Central memory CD8-positive, alpha-beta T cell (primary cell): ENCODE measurements at regions not wholly inside any gene's neighbourhood (a gene's known extent, or its start where the extent isn't known, plus 50 kb on each side); places are given as distances from the start of the nearest gene placed in this dataset.

Experiments used
- ATAC-seq: fragments of 150-1000 bp; cut with Tn5 transposase; replicated peaks from 2 replicates; pipeline ENCODE4 v1.10.0; 2022; ENCODE audit warnings: mild to moderate bottlenecking, moderate FRiP score, moderate number of reproducible peaks; ENCODE audit not compliant: poor library complexity, severe bottlenecking; ENCODE audit errors: extremely low read depth
- DNase-seq, 2 donors: peaks; one replicate each; pipeline ENCODE4 v3.0.0; 2021; ENCODE audit warnings: low spot score in 2 of 2
- H3K27ac Mint-ChIP-seq: one replicate; pipeline ENCODE4 v1.8.0; 2022; ENCODE audit warnings: low read depth, mild to moderate bottlenecking, moderate library complexity, mixed read lengths
- H3K27me3 Mint-ChIP-seq: one replicate; pipeline ENCODE4 v1.8.0; 2022; ENCODE audit warnings: mixed read lengths
- H3K36me3 Mint-ChIP-seq: one replicate; pipeline ENCODE4 v1.8.0; 2022; ENCODE audit warnings: mild to moderate bottlenecking, moderate library complexity, mixed read lengths; ENCODE audit not compliant: insufficient read depth
- H3K4me1 Mint-ChIP-seq: one replicate; pipeline ENCODE4 v1.8.0; 2022; ENCODE audit warnings: mixed read lengths
- H3K4me3 Mint-ChIP-seq: one replicate; pipeline ENCODE4 v1.8.0; 2022; ENCODE audit warnings: mild to moderate bottlenecking, moderate library complexity, mixed read lengths
- H3K9me3 Mint-ChIP-seq: one replicate; pipeline ENCODE4 v1.8.0; 2022; ENCODE audit warnings: mixed read lengths

DNA sequence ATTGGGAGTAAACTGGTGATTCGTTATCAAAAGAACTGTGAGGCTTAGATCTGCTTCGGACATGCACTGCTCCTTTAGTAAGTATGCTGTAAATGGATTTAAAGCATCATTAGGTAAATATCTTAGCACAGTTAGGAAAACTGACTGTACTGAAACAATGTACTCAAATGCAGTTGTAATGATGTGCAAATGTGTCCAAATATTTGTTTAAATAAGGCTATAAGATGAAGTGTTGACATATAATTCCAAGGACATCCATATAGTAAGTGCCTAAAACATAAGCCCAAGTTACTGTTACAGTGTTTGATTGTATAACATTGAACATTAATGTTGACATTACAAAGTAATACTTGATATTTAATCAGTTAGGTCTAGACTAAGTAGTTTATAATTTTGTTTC lies 512.5 kb upstream of the CDH18 start:
- no peaks in the 10 kb centered on the region for H3K27me3 Mint-ChIP-seq
- DNase-seq (no peak), ATAC-seq (no peak)
- H3K4me3 Mint-ChIP-seq = no peak overlapping the region
- H3K4me1 Mint-ChIP-seq = no peaks in the 10 kb centered on the region
- H3K36me3 Mint-ChIP-seq = peaks cover 1% of the 10 kb centered on the region
- H3K27ac Mint-ChIP-seq = no peak overlapping the region
- peaks cover 9% of the 10 kb centered on the region for H3K9me3 Mint-ChIP-seq

DNA sequence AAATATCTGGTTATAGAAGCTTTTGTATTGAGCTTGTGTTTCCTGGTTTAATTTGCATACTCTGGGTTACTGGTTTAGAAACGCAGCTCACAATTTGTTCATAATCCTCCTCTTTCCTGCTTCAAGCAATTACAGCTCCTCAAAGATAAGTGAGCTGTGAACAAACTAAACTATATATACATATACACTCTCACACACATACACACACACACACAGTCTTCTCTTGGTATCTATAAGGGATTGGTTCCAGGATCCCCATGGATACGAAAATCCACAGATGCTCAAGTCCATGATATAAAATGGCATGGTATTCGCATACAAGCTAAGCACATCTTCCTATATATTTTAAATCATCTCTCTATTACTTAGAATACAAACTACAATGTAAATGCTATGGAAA lies 510.9 kb upstream of the CDH18 start:
- H3K9me3 Mint-ChIP-seq = peaks cover 19% of the 10 kb centered on the region
- H3K36me3 Mint-ChIP-seq = peaks cover 4% of the 10 kb centered on the region
- H3K27me3 Mint-ChIP-seq = no peaks in the 10 kb centered on the region
- H3K4me1 Mint-ChIP-seq = no peaks in the 10 kb centered on the region
- H3K4me3 Mint-ChIP-seq = no peak overlapping the region
- no peak overlapping the region for H3K27ac Mint-ChIP-seq
- no peak for DNase-seq
- ATAC-seq = no peak

DNA sequence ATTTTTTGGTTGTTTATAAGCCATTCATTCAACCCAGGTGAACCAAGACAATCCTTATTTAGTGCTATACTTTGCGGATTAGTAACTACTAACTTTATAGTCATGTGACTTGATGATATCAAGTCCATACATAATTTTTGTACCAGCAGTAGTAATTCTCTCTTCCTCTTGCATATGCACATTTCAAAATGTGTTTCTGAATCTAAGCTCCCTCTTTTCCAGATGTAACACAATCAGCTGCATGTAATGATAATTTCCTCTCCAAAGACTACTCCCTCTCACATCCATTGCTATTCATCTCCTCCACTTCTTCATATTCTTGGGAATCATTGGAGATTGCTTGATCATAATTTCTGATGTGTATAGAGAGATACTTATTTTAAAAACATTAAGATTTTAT lies 510.1 kb upstream of the CDH18 start:
- Mint-ChIP-seq H3K36me3 (peaks cover 4% of the 10 kb centered on the region), H3K27ac (no peak overlapping the region)

DNA sequence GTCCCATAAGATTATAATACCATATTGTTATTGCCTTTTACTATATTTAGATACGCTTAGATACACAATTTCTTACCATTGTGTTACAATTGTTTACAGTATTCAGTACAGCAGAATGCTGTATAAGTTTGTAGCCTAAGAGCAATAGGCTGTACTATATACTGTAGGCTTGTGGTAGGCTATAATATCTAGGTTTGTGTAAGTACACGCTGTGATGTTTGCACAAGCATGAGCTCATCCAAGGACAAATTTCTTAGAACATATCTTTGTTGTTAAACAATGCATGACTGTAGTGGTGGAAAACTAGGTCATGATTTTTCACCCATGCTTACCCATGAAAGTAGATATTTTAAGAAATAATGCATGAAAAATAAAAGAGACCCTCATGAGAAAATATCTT lies 509.4 kb upstream of the CDH18 start:
- ATAC-seq (no peak), DNase-seq (no peak)
- Mint-ChIP-seq H3K36me3 (peaks cover 4% of the 10 kb centered on the region), H3K4me1 (no peaks in the 10 kb centered on the region), H3K9me3 (peaks cover 19% of the 10 kb centered on the region), H3K27me3 (no peaks in the 10 kb centered on the region), H3K27ac (no peak overlapping the region), H3K4me3 (no peak overlapping the region)

More for the DNA sequence above, 510.1 kb upstream of the CDH18 start:
- Mint-ChIP-seq H3K4me3 (no peak overlapping the region), H3K4me1 (no peaks in the 10 kb centered on the region), H3K27me3 (no peaks in the 10 kb centered on the region), H3K9me3 (peaks cover 19% of the 10 kb centered on the region)
- ATAC-seq = no peak
- no peak for DNase-seq

DNA sequence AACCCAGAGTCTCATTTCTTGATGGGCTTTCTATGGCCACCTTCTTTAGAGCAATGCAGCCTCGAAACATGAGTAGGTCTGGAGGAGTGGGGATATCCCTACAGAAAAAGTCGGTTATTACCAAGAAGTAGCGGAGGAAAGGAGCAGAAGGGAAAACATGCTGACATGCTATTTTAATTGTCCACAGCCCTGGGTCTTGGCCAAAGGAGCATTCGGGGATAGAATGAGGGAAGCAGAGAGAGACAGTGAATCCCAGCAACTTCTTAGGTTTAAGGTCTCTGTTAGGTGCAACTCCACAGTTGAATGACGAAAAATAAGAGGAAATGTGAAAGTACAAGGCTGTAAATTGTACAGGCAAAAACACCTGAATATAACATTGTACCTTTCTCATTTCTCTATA lies 506.7 kb upstream of the CDH18 start:
- Mint-ChIP-seq H3K4me3 (no peak overlapping the region), H3K27me3 (no peaks in the 10 kb centered on the region), H3K9me3 (peaks cover 19% of the 10 kb centered on the region), H3K27ac (no peak overlapping the region), H3K36me3 (peaks cover 4% of the 10 kb centered on the region), H3K4me1 (no peaks in the 10 kb centered on the region)
- DNase-seq (no peak), ATAC-seq (no peak)

DNA sequence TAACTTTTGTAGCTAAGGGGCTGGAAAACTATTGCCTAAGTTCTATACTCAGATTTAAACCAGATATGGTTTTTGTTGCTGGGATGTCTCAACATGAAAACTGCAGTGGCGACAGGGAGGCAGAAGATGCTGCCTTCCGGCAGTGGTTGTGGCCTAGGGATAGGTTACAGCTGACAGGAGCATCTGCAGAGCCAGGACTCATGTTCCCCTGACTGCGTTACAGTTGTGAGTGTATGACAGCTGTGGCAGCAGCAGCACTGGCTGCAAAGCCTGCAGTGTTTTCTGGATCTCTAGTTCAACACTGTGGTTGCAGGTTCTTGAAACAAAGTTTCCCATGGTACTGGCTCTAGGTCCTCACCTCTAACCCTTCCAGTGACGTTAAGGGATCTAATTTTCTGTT lies 498.8 kb upstream of the CDH18 start:
- DNase-seq (no peak), ATAC-seq (no peak)
- Mint-ChIP-seq H3K36me3 (no peaks in the 10 kb centered on the region), H3K27ac (no peak overlapping the region), H3K9me3 (peaks cover 11% of the 10 kb centered on the region), H3K4me1 (no peaks in the 10 kb centered on the region), H3K27me3 (no peaks in the 10 kb centered on the region), H3K4me3 (no peak overlapping the region)

DNA sequence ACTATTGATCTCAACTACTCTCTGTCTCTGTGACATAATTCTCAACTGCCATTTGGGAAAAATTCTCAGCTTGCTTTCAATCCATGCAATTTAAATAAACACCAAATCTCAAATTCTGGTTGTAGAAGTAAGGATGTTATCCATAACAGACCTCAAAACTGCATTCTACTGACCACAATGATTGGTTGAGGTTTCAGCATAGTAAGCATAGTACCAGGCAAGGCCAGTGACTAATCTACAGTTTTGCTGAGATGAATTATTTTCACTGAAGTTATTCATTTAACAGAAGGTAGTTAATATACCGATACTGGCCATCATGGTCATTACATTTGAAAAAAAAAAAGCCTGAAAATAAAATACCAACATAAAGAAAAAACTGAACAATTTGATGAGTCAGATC lies 488.0 kb upstream of the CDH18 start:
- H3K4me1 Mint-ChIP-seq = no peaks in the 10 kb centered on the region
- no peak overlapping the region for H3K4me3 Mint-ChIP-seq
- peaks cover 24% of the 10 kb centered on the region for H3K9me3 Mint-ChIP-seq
- DNase-seq = no peak
- no peaks in the 10 kb centered on the region for H3K27me3 Mint-ChIP-seq
- no peak overlapping the region for H3K27ac Mint-ChIP-seq
- no peaks in the 10 kb centered on the region for H3K36me3 Mint-ChIP-seq
- no peak for ATAC-seq

DNA sequence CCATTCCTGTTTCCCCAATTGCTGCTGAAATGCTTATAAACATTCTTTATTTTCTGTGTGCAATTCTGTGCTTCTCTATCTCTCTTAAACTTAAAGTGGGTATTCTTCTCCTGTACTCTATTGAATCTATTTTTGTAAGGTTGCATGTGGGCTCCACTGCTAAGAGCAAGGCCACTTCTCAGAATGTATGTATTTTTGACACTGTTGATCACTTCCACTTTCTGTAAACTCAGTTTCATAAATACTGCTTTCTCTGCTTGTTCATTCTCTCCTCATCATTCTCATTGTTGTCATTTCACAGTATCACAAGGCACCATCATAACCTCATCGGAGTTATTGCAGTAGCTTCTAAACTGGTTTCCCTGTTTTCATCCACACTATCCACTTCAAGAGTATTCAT lies 483.0 kb upstream of the CDH18 start:
- H3K36me3 Mint-ChIP-seq = no peaks in the 10 kb centered on the region
- H3K4me1 Mint-ChIP-seq = no peaks in the 10 kb centered on the region
- no peak for ATAC-seq
- no peak overlapping the region for H3K27ac Mint-ChIP-seq
- H3K27me3 Mint-ChIP-seq = no peaks in the 10 kb centered on the region
- H3K4me3 Mint-ChIP-seq = no peak overlapping the region
- DNase-seq = no peak
- H3K9me3 Mint-ChIP-seq = no peaks in the 10 kb centered on the region

DNA sequence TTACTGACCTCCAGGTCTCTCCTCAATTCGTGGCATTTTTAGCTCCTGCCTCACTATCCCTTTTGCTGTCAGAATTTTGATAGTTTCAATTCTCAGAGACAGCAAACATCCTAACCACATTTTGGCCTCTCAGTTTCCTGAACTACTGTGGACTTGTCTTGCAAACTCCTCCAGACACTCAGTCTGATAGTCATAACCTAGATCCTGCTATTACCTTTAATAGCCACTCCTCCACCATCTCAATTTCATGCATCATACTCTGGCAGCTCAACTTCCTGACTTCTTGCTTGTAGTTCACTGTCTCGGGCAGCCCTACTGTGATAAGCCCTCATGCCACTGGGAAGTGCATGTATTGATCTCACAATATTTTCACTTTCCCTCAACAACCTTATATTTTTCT lies 481.8 kb upstream of the CDH18 start:
- no peak overlapping the region for H3K4me3 Mint-ChIP-seq
- DNase-seq = no peak
- H3K27ac Mint-ChIP-seq = no peak overlapping the region
- no peaks in the 10 kb centered on the region for H3K27me3 Mint-ChIP-seq
- no peaks in the 10 kb centered on the region for H3K4me1 Mint-ChIP-seq
- H3K9me3 Mint-ChIP-seq = peaks cover 5% of the 10 kb centered on the region
- ATAC-seq = no peak
- H3K36me3 Mint-ChIP-seq = no peaks in the 10 kb centered on the region

DNA sequence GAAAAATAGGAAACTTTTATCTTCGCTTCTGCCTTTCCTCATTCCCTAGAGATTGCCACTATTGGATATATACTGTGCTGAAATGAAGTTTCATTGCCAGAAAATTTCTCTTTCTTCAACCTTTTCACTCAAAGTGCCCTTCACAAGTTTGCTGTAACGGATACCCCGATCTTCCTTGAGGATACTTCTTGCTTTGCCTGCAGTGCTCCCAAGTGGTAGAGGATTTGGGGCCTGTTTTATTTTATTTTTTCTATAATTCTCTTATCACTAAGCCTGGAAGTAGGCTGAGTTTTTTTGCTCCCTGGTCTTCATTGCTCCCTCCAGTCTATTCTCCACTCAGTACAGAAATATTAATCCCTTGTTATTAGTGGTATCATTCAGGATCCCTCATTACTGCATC lies 481.4 kb upstream of the CDH18 start:
- Mint-ChIP-seq H3K27me3 (no peaks in the 10 kb centered on the region), H3K9me3 (peaks cover 9% of the 10 kb centered on the region), H3K27ac (no peak overlapping the region), H3K36me3 (no peaks in the 10 kb centered on the region), H3K4me1 (no peaks in the 10 kb centered on the region), H3K4me3 (no peak overlapping the region)
- DNase-seq (no peak), ATAC-seq (no peak)

DNA sequence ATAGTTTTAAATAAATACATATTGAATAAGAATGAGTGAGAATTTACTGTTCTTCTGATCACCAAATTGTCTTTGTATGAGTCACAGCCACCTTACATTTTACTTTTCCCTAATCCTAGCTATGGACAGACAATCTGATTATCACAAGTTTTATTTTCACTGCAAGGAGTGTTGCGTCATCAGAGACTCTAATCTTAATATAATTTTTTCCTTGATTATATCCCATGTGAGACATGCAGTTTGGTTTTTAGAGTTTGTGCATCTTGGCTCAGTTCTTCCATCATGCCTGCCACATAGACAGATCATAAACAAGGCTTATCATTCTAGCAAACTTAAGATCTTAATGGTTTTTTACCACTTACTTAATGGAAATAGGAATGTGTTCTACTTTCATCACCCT lies 478.5 kb upstream of the CDH18 start:
- no peaks in the 10 kb centered on the region for H3K4me1 Mint-ChIP-seq
- H3K27me3 Mint-ChIP-seq = no peaks in the 10 kb centered on the region
- H3K9me3 Mint-ChIP-seq = peaks cover 25% of the 10 kb centered on the region
- DNase-seq = no peak
- H3K27ac Mint-ChIP-seq = no peak overlapping the region
- no peaks in the 10 kb centered on the region for H3K36me3 Mint-ChIP-seq
- ATAC-seq = no peak
- no peak overlapping the region for H3K4me3 Mint-ChIP-seq

DNA sequence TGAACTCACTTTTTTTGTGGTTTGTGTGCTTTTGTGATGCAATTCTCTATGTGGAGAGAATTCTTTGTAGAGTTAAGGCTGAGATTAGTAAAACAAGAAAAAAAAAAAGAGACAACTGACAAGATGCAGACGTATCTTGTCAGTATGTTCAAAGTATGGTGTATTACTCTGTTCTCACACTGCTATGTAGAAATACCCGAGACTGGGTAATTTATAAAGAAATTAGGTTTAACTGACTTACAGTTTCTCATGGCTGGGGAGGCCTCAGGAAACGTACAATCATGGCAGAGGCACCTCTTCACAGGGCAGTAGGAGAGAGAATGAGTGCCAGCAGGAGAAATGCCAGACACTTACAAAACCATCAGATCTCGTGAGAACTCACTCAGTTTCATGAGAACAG lies 475.2 kb upstream of the CDH18 start:
- Mint-ChIP-seq H3K4me1 (no peaks in the 10 kb centered on the region), H3K4me3 (no peak overlapping the region), H3K27ac (no peak overlapping the region), H3K9me3 (peaks cover 33% of the 10 kb centered on the region), H3K27me3 (no peaks in the 10 kb centered on the region), H3K36me3 (no peaks in the 10 kb centered on the region)
- no peak for DNase-seq
- ATAC-seq = no peak

DNA sequence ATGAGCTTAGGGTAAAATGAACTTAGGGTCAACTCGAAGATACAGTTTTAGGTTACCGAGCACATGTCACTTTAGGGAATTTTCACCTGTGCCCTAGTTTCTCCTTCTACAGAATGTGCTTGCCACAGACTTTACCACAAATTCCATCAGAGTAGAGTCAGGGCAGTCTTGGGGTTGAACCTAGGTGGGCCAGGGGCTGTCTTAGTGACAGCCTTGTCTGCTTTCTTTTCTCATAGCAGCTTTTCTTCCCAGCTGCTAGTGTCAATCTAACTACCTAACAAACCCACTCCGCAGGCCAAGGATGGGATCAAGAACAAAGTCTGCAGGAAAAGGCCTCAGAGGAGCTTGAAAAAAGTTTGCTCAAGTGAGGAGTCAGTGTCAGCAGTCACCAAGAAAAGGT lies 458.1 kb upstream of the CDH18 start:
- no peak overlapping the region for H3K27ac Mint-ChIP-seq

DNA sequence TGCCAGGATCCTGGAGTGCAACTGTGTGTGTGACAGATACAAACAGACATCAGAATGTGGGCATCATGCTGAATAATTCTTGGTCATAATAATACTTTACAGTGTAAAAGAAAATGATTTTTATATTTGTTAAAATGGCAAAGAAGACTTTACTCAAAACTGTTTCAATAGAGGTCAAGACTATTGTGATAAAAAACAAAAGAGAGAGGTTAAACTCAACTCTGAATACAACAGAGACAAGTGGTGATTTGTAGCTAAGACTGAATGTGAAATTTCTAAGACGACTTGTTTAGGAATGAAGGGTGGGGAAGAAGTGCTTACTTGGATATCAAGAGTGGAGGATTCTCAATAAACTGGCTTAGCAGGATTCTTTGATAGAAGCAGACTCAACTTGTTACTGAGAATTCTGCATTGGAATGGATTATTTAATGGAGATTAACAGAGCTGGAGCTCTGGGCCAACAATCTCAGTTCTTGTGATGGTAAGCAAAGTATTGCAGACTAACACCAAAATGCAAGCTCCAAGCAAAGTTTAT lies 457.4 kb upstream of the CDH18 start:
- Mint-ChIP-seq H3K4me1 (no peaks in the 10 kb centered on the region), H3K4me3 (no peak overlapping the region), H3K27ac (no peak overlapping the region), H3K9me3 (peaks cover 11% of the 10 kb centered on the region), H3K27me3 (no peaks in the 10 kb centered on the region), H3K36me3 (no peaks in the 10 kb centered on the region)
- no peak for ATAC-seq
- DNase-seq = no peak

More for the DNA sequence above, 458.1 kb upstream of the CDH18 start:
- H3K4me1 Mint-ChIP-seq = no peaks in the 10 kb centered on the region
- H3K4me3 Mint-ChIP-seq = no peak overlapping the region
- no peak for ATAC-seq
- no peaks in the 10 kb centered on the region for H3K36me3 Mint-ChIP-seq
- H3K27me3 Mint-ChIP-seq = no peaks in the 10 kb centered on the region
- no peak for DNase-seq
- H3K9me3 Mint-ChIP-seq = peaks cover 19% of the 10 kb centered on the region
